HEK293 (cell line): ENCODE measurements at regions not wholly inside any gene's neighbourhood (a gene's known extent, or its start where the extent isn't known, plus 50 kb on each side); places are given as distances from the start of the nearest gene placed in this dataset.

ENCODE experiments used
- CTCF ChIA-PET: fragments of 350-600 bp; formaldehyde crosslinking; extraction: SDS; loops from one replicate; lab custom pipeline; 2021; ENCODE audit warnings: antibody characterized with exemption; lab: Yijun Ruan, JAX
- POLR2A ChIA-PET: fragments of 300-600 bp; formaldehyde crosslinking; extraction: SDS; loops from one replicate; lab custom pipeline; 2020; ENCODE audit warnings: antibody characterized with exemption, inconsistent platforms; lab: Yijun Ruan, JAX
- H3K27ac ChIP-seq: fragments of 200-500 bp; sonication (Bioruptor generic); 2 replicates; pipeline ENCODE4 v1.5.1; 2014; ENCODE audit warnings: low read depth, low read length, control low read depth, inconsistent platforms; ENCODE audit errors: extremely low read depth
- H3K36me3 ChIP-seq, 2 experiments: fragments of 200-500 bp in 1 of 2; sonication (Bioruptor generic) in 1 of 2; 1 replicate in 1 of 2; 2 replicates in 1 of 2; pipeline ENCODE4 v1.5.1; 2014 to 2017; ENCODE audit warnings: inconsistent platforms in 2 of 2, low read length in 2 of 2; ENCODE audit not compliant: control insufficient read depth in 2 of 2, insufficient read depth in 1 of 2
- H3K4me1 ChIP-seq: fragments of 200-500 bp; sonication (Bioruptor generic); 2 replicates; pipeline ENCODE4 v1.5.1; 2014; ENCODE audit warnings: mild to moderate bottlenecking, low read length, inconsistent platforms; ENCODE audit not compliant: control insufficient read depth, insufficient read depth
- H3K4me3 ChIP-seq: 2 replicates; pipeline ENCODE4 v1.5.1; 2011; ENCODE audit warnings: low read depth, mild to moderate bottlenecking, control low read depth, low read length, moderate library complexity
- H3K9me3 ChIP-seq: fragments of 200-500 bp; sonication (Bioruptor generic); 2 replicates; pipeline ENCODE4 v1.5.1; 2014; ENCODE audit warnings: low read depth, low read length, inconsistent platforms; ENCODE audit not compliant: control insufficient read depth, insufficient read depth
- EGR2 ChIP-seq: fragments of 450-650 bp; formaldehyde crosslinking; IDR thresholded peaks from 2 replicates; pipeline ENCODE4 v1.5.1; 2016; ENCODE audit warnings: low read depth, missing biosample characterization, missing genetic modification characterization
- GLIS1 ChIP-seq: fragments of 450-650 bp; formaldehyde crosslinking; IDR thresholded peaks from 2 replicates; pipeline ENCODE4 v1.5.1; 2016; ENCODE audit warnings: missing biosample characterization, missing genetic modification characterization
- KLF10 ChIP-seq: fragments of 450-650 bp; IDR thresholded peaks from 2 replicates; pipeline ENCODE4 v1.5.1; 2018; ENCODE audit warnings: missing biosample characterization, mild to moderate bottlenecking, missing genetic modification characterization
- MZF1 ChIP-seq: fragments of 450-650 bp; formaldehyde crosslinking; IDR thresholded peaks from 2 replicates; pipeline ENCODE4 v1.5.1; 2017; ENCODE audit warnings: missing biosample characterization, missing genetic modification characterization, borderline replicate concordance
- TRIM28 ChIP-seq: IDR thresholded peaks from 2 replicates; pipeline ENCODE4 v1.6.1; 2011; ENCODE audit warnings: low read length, control low read depth, borderline replicate concordance
- WT1 ChIP-seq: fragments of 450-650 bp; formaldehyde crosslinking; IDR thresholded peaks from 2 replicates; pipeline ENCODE4 v1.5.1; 2016; ENCODE audit warnings: missing biosample characterization, missing genetic modification characterization
- ZBTB8A ChIP-seq: fragments of 450-650 bp; formaldehyde crosslinking; IDR thresholded peaks from 2 replicates; pipeline ENCODE4 v1.5.1; 2016; ENCODE audit warnings: missing biosample characterization, missing genetic modification characterization
- ZFHX2 ChIP-seq: fragments of 450-650 bp; formaldehyde crosslinking; conservative IDR thresholded peaks from 2 replicates; pipeline ENCODE4 v1.5.1; 2016; ENCODE audit warnings: missing biosample characterization, missing genetic modification characterization
- ZIC2 ChIP-seq: fragments of 450-650 bp; formaldehyde crosslinking; IDR thresholded peaks from 2 replicates; pipeline ENCODE4 v1.5.1; 2016; ENCODE audit warnings: missing biosample characterization, missing genetic modification characterization
- ZNF138 ChIP-seq: fragments of 450-650 bp; formaldehyde crosslinking; IDR thresholded peaks from 2 replicates; pipeline ENCODE4 v1.5.1; 2016; ENCODE audit warnings: missing biosample characterization, missing genetic modification characterization, borderline replicate concordance
- ZNF175 ChIP-seq: fragments of 450-650 bp; formaldehyde crosslinking; IDR thresholded peaks from 2 replicates; pipeline ENCODE4 v1.5.1; 2016; ENCODE audit warnings: missing biosample characterization, missing genetic modification characterization
- ZNF37A ChIP-seq: fragments of 450-650 bp; IDR thresholded peaks from 2 replicates; pipeline ENCODE4 v1.5.1; 2018; ENCODE audit warnings: missing biosample characterization, missing genetic modification characterization
- ZNF391 ChIP-seq: fragments of 450-650 bp; formaldehyde crosslinking; IDR thresholded peaks from 2 replicates; pipeline ENCODE4 v1.5.1; 2016; ENCODE audit warnings: low read depth, missing biosample characterization, missing genetic modification characterization, borderline replicate concordance
- ZNF416 ChIP-seq: fragments of 450-650 bp; formaldehyde crosslinking; IDR thresholded peaks from 2 replicates; pipeline ENCODE4 v1.5.1; 2016; ENCODE audit warnings: missing biosample characterization, missing genetic modification characterization
- ZNF433 ChIP-seq: fragments of 450-650 bp; formaldehyde crosslinking; IDR thresholded peaks from 2 replicates; pipeline ENCODE4 v1.5.1; 2016; ENCODE audit warnings: missing biosample characterization, missing genetic modification characterization, low read depth
- ZNF544 ChIP-seq: fragments of 450-650 bp; formaldehyde crosslinking; IDR thresholded peaks from 2 replicates; pipeline ENCODE4 v1.5.0; 2017; ENCODE audit warnings: missing biosample characterization, missing genetic modification characterization
- ZNF585B ChIP-seq: fragments of 450-650 bp; formaldehyde crosslinking; IDR thresholded peaks from 2 replicates; pipeline ENCODE4 v1.5.1; 2016; ENCODE audit warnings: missing biosample characterization, missing genetic modification characterization
- ZNF645 ChIP-seq: fragments of 450-650 bp; formaldehyde crosslinking; IDR thresholded peaks from 2 replicates; pipeline ENCODE4; 2016; ENCODE audit warnings: missing biosample characterization, missing genetic modification characterization
- ZNF747 ChIP-seq: fragments of 450-650 bp; formaldehyde crosslinking; IDR thresholded peaks from 2 replicates; pipeline ENCODE4 v1.5.1; 2016; ENCODE audit warnings: missing biosample characterization, missing genetic modification characterization
- ZNF76 ChIP-seq: fragments of 450-650 bp; formaldehyde crosslinking; IDR thresholded peaks from 2 replicates; pipeline ENCODE4; 2016; ENCODE audit warnings: low read depth, missing biosample characterization, missing genetic modification characterization, borderline replicate concordance
- ZNF830 ChIP-seq: fragments of 450-650 bp; IDR thresholded peaks from 2 replicates; pipeline ENCODE4 v1.5.0; 2018; ENCODE audit warnings: missing biosample characterization, missing genetic modification characterization, low read depth, mild to moderate bottlenecking, moderate library complexity
- ZNF843 ChIP-seq: fragments of 450-650 bp; formaldehyde crosslinking; IDR thresholded peaks from 2 replicates; pipeline ENCODE4 v1.5.1; 2016; ENCODE audit warnings: missing biosample characterization, missing genetic modification characterization
- TF ChIP-seq, protein P1 (sequence below): fragments of 450-650 bp; formaldehyde crosslinking; IDR thresholded peaks from 2 replicates; pipeline ENCODE4 v1.5.1; 2016; ENCODE audit warnings: missing biosample characterization, missing genetic modification characterization, low read depth
- TF ChIP-seq, protein P2 (sequence below): fragments of 450-650 bp; formaldehyde crosslinking; IDR thresholded peaks from 2 replicates; pipeline ENCODE4 v1.5.1; 2016; ENCODE audit warnings: missing biosample characterization, missing genetic modification characterization
- TF ChIP-seq, protein P3 (sequence below): fragments of 450-650 bp; formaldehyde crosslinking; IDR thresholded peaks from 2 replicates; pipeline ENCODE4 v1.5.1; 2016; ENCODE audit warnings: missing biosample characterization, missing genetic modification characterization, borderline replicate concordance
- TF ChIP-seq, protein P4 (sequence below): fragments of 450-650 bp; formaldehyde crosslinking; IDR thresholded peaks from 2 replicates; pipeline ENCODE4 v1.5.1; 2016; ENCODE audit warnings: missing biosample characterization, missing genetic modification characterization

DNA sequence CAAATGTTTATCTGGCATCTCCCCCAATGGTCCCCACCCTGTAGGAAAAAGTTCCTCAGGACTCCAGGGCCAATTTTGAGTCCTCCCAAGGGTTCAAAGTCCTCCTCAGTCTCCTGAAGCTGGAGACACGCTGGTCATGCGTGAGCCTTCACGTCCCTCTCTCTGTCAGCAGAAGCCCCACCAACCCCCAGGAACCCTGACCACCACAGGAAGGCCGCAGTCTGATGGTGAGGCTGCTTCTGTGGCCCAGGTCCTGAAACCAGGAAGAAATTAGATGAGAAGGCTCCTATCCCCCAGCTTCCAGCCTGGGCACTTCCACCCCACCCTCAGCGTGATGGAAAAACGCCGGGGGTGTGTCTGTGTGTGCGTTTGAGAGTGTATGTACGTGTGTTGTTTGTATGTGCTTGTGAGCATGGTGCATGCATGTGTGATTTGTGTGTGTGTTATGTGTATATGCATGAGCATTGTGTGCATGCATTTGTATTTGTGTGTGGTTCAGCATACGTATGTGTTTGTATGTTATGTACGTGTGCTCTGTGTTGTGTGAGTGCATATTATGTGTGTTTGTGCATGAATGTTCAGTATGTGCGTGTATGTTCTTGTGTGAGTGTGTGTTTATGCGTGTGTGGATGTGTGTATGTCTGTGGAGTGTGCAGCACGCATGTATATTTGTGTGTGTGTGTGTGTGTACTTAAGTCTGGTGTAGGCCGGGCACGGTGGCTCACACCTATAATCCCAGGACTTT is 92.5 kb downstream of the SIK1 start (continued):
- TF ChIP-seq, protein P1, sequence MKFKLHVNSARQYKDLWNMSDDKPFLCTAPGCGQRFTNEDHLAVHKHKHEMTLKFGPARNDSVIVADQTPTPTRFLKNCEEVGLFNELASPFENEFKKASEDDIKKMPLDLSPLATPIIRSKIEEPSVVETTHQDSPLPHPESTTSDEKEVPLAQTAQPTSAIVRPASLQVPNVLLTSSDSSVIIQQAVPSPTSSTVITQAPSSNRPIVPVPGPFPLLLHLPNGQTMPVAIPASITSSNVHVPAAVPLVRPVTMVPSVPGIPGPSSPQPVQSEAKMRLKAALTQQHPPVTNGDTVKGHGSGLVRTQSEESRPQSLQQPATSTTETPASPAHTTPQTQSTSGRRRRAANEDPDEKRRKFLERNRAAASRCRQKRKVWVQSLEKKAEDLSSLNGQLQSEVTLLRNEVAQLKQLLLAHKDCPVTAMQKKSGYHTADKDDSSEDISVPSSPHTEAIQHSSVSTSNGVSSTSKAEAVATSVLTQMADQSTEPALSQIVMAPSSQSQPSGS (tag by site-specific recombination) = no peak
- no peak for TF ChIP-seq ZNF138 (tag by site-specific recombination)
- no peak for TF ChIP-seq ZNF416 (tag by site-specific recombination)
- no peak for TF ChIP-seq ZNF76 (tag by site-specific recombination)
- TF ChIP-seq KLF10 (tag by site-specific recombination) = no peak
- no peak for TF ChIP-seq ZNF585B (tag by site-specific recombination)
- no peak for TF ChIP-seq ZNF37A
- TF ChIP-seq ZNF175 = no peak
- no peak for TF ChIP-seq ZNF433 (tag by site-specific recombination)
- TF ChIP-seq, protein P2, sequence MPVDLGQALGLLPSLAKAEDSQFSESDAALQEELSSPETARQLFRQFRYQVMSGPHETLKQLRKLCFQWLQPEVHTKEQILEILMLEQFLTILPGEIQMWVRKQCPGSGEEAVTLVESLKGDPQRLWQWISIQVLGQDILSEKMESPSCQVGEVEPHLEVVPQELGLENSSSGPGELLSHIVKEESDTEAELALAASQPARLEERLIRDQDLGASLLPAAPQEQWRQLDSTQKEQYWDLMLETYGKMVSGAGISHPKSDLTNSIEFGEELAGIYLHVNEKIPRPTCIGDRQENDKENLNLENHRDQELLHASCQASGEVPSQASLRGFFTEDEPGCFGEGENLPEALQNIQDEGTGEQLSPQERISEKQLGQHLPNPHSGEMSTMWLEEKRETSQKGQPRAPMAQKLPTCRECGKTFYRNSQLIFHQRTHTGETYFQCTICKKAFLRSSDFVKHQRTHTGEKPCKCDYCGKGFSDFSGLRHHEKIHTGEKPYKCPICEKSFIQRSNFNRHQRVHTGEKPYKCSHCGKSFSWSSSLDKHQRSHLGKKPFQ (tag by site-specific recombination) = peak; percentile 64; the same call in 1 of the 2 replicates
- 0 out of 2 replicates have a peak, but pooled peaks have one; percentile 49 for TF ChIP-seq ZNF747 (tag by site-specific recombination)

DNA sequence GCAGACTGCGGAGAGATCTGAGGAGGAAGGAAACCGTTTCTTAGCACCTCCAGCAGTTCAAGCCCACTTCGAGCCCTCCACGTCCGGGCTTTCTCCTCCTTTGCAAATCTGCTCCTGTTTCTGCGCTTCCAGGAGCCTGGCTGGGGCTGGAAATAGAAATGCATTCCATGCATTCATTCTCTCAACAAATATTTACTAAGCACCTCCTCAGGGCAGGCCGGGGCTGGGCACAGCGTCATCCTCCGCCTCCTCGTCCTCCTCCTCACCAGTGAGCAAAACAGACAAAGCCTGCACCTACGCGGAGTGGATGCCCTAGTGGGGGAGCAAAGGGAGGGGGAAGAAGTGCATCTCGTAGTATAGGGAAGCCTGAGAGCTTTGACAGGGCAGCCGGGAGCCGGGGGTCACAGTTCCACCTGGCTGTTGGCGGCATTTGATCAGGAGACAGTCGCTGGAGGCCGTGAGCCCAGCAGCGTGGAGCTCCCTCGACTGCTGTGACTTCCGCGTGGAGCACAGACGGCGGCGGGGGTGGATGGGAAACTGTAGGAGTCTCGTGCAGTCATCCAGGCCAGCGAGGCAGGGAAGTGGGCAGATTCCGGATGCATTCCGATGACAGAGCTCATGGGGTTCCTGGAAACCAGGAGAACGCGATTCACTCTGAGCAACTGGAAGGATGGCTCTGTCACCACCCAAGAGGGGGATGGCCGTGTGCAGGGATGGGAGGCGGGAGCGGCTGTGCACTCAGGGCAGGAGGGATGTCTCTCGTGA is 93.5 kb downstream of the SIK1 start:
- no peaks in the 10 kb centered on the region for H3K9me3 ChIP-seq
- H3K36me3 ChIP-seq = no peaks in the 10 kb centered on the region
- H3K4me3 ChIP-seq = no peak overlapping the region; the same call in 1 of the 2 replicates
- CTCF ChIA-PET = interaction anchor here (0.7 kb wide), 1 partner anchor 312 kb away, joined by 4 read pairs; no protein-coding TSS in a partner anchor
- POLR2A ChIA-PET = interaction anchor here (0.9 to 1.1 kb wide), 3 partner anchors 9 to 14 kb away, joined by 3 to 5 read pairs (median 4); no protein-coding TSS in a partner anchor
- no peaks in the 10 kb centered on the region for H3K4me1 ChIP-seq
- no peak overlapping the region for H3K27ac ChIP-seq
- TF ChIP-seq ZNF544 (tag by site-specific recombination) = no peak
- no peak for TF ChIP-seq ZNF830 (tag by site-specific recombination)
- peak; percentile 66 for TF ChIP-seq GLIS1
- peak; percentile 98 for TF ChIP-seq ZFHX2
- no peak for TF ChIP-seq ZNF645 (tag by site-specific recombination)
- no peak for TF ChIP-seq ZNF391
- peak; percentile 27 for TF ChIP-seq ZIC2 (tag by site-specific recombination)
- TF ChIP-seq ZBTB8A (tag by site-specific recombination) = no peak
- TF ChIP-seq, protein P3, sequence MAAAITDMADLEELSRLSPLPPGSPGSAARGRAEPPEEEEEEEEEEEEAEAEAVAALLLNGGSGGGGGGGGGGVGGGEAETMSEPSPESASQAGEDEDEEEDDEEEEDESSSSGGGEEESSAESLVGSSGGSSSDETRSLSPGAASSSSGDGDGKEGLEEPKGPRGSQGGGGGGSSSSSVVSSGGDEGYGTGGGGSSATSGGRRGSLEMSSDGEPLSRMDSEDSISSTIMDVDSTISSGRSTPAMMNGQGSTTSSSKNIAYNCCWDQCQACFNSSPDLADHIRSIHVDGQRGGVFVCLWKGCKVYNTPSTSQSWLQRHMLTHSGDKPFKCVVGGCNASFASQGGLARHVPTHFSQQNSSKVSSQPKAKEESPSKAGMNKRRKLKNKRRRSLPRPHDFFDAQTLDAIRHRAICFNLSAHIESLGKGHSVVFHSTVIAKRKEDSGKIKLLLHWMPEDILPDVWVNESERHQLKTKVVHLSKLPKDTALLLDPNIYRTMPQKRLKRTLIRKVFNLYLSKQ (tag by site-specific recombination) = no peak
- TF ChIP-seq EGR2 (tag by site-specific recombination) = peak; percentile 99
- no peak for TF ChIP-seq MZF1 (tag by site-specific recombination)
- TF ChIP-seq ZNF37A = no peak
- TF ChIP-seq, protein P4, sequence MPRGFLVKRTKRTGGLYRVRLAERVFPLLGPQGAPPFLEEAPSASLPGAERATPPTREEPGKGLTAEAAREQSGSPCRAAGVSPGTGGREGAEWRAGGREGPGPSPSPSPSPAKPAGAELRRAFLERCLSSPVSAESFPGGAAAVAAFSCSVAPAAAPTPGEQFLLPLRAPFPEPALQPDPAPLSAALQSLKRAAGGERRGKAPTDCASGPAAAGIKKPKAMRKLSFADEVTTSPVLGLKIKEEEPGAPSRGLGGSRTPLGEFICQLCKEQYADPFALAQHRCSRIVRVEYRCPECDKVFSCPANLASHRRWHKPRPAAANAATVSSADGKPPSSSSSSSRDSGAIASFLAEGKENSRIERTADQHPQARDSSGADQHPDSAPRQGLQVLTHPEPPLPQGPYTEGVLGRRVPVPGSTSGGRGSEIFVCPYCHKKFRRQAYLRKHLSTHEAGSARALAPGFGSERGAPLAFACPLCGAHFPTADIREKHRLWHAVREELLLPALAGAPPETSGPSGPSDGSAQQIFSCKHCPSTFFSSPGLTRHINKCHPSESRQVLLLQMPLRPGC (tag by site-specific recombination) = no peak
- TF ChIP-seq TRIM28 = no peak
- no peak for TF ChIP-seq WT1 (tag by site-specific recombination)
- TF ChIP-seq ZNF843 = no peak
